CD4-positive, alpha-beta T cell (primary cell): ENCODE measurements at regions not wholly inside any gene's neighbourhood (a gene's known extent, or its start where the extent isn't known, plus 50 kb on each side); places are given as distances from the start of the nearest gene placed in this dataset.

Experiments
- ATAC-seq: fragments of 200-7000 bp; cut with Tn5 transposase; one replicate; pipeline ENCODE4 v1.10.0; 2022; ENCODE audit warnings: mild to moderate bottlenecking; ENCODE audit not compliant: poor library complexity
- CTCF ChIA-PET: fragments of 350-600 bp; sonication (Branson Sonifier 250); formaldehyde crosslinking; loops from one replicate; lab custom pipeline; 2021; ENCODE audit warnings: antibody characterized with exemption, inconsistent platforms; lab: Charles Lee
- POLR2A ChIA-PET: fragments of 350-600 bp; sonication (Branson Sonifier 250); formaldehyde crosslinking; loops from one replicate; lab custom pipeline; 2021; ENCODE audit warnings: antibody characterized with exemption, inconsistent platforms; lab: Charles Lee
- DNase-seq, 14 experiments: peaks; one replicate each; pipeline ENCODE4 v3.0.0-alpha.2; 2013 to 2020; ENCODE audit warnings: mixed read lengths in 2 of 14
- H3K27ac ChIP-seq, 2 donors: one replicate each; pipeline versions ENCODE4 v1.5.1 to v1.7.0; 2013; ENCODE audit warnings: low read length in 2 of 2, low read depth in 1 of 2, mild to moderate bottlenecking in 1 of 2
- H3K27me3 ChIP-seq, 2 experiments: 1 replicate in 1 of 2; 2 replicates in 1 of 2; pipeline versions ENCODE4 v1.6.1 to v1.7.0; 2013; ENCODE audit warnings: low read length in 2 of 2, control low read depth in 1 of 2, mild to moderate bottlenecking in 1 of 2, moderate library complexity in 1 of 2; ENCODE audit not compliant: insufficient read depth in 2 of 2, control insufficient read depth in 1 of 2
- H3K36me3 ChIP-seq: one replicate; pipeline ENCODE4 v1.6.1; 2013; ENCODE audit warnings: low read length, control low read depth; ENCODE audit not compliant: insufficient read depth
- H3K4me1 ChIP-seq: one replicate; pipeline ENCODE4 v1.6.1; 2013; ENCODE audit warnings: low read length, control low read depth; ENCODE audit not compliant: insufficient read depth
- H3K4me3 ChIP-seq: one replicate; pipeline ENCODE4 v1.5.1; 2013; ENCODE audit warnings: mild to moderate bottlenecking, low read length, moderate library complexity
- H3K9me3 ChIP-seq, 2 experiments: 1 replicate in 1 of 2; 2 replicates in 1 of 2; pipeline versions ENCODE4 v1.6.1 to v1.7.0; 2013; ENCODE audit warnings: low read length in 2 of 2, mild to moderate bottlenecking in 2 of 2, control low read depth in 1 of 2, moderate library complexity in 1 of 2; ENCODE audit not compliant: control insufficient read depth in 1 of 2, insufficient read depth in 1 of 2
- H3K27ac Mint-ChIP-seq: one replicate; pipeline ENCODE4 v1.8.0; 2020; ENCODE audit warnings: mixed read lengths
- H3K27me3 Mint-ChIP-seq: one replicate; pipeline ENCODE4 v1.8.0; 2021; ENCODE audit warnings: mixed read lengths
- H3K36me3 Mint-ChIP-seq: one replicate; pipeline ENCODE4 v1.8.0; 2021; ENCODE audit warnings: low read depth, mixed read lengths
- H3K4me1 Mint-ChIP-seq: one replicate; pipeline ENCODE4 v1.8.0; 2021; ENCODE audit warnings: low read depth, mixed read lengths
- H3K4me3 Mint-ChIP-seq: one replicate; pipeline ENCODE4 v1.8.0; 2020; ENCODE audit warnings: mild to moderate bottlenecking, mixed read lengths
- H3K9me3 Mint-ChIP-seq: one replicate; pipeline ENCODE4 v1.8.0; 2020; ENCODE audit warnings: mixed read lengths
- CTCF ChIP-seq: fragments of 200-600 bp; IDR thresholded peaks from one replicate; pipeline ENCODE4 v1.8.0; 2022; ENCODE audit warnings: antibody characterized with exemption, mild to moderate bottlenecking
- intact Hi-C, 2 experiments: fragments of 100-400 bp; cut with DNase I in 1 of 2; cut with micrococcal nuclease in 1 of 2; formaldehyde crosslinking; loops; one replicate each; pipeline versions ENCODE4 v1.15.1 to v1.9.0; 2023 to 2025; cut with DNase I, micrococcal nuclease

- ATAC-seq: no peak
- Mint-ChIP-seq H3K27ac (no peak overlapping the region), H3K9me3 (peaks cover 7% of the 10 kb centered on the region), H3K36me3 (no peaks in the 10 kb centered on the region), H3K27me3 (no peaks in the 10 kb centered on the region), H3K4me1 (no peaks in the 10 kb centered on the region), H3K4me3 (no peak overlapping the region)
- Histone ChIP-seq H3K27ac (no peak overlapping the region), H3K4me3 (no peak overlapping the region), H3K27me3 (no peaks in the 10 kb centered on the region), H3K4me1 (no peaks in the 10 kb centered on the region), H3K36me3 (no peaks in the 10 kb centered on the region), H3K9me3 (peaks cover 0 to 4% of the 10 kb centered on the region in 2 experiments)
- no peak for TF ChIP-seq CTCF
- intact Hi-C loops: no loop called here
- no peak for DNase-seq
- ChIA-PET POLR2A (no interaction called here), CTCF (no interaction called here)
Observed at GRCh38 chr10:107806026-107806425, 641.5 kb upstream of the SORCS1 start.

GRCh38 chr10:107803546-107803945 lies 639.0 kb upstream of the SORCS1 start:
- no peak for TF ChIP-seq CTCF
- POLR2A ChIA-PET: no interaction called here
- intact Hi-C loops: no loop called here
- CTCF ChIA-PET: no interaction called here
- no peak for DNase-seq
- Mint-ChIP-seq H3K27me3 (no peaks in the 10 kb centered on the region), H3K36me3 (no peaks in the 10 kb centered on the region), H3K27ac (no peak overlapping the region), H3K9me3 (peaks cover 2% of the 10 kb centered on the region), H3K4me1 (no peaks in the 10 kb centered on the region), H3K4me3 (no peak overlapping the region)
- no peaks in the 10 kb centered on the region for H3K4me1 ChIP-seq
- ATAC-seq: no peak
- H3K36me3 ChIP-seq: no peaks in the 10 kb centered on the region
- H3K9me3 ChIP-seq: no peaks in the 10 kb centered on the region
- no peak overlapping the region for H3K4me3 ChIP-seq
- H3K27me3 ChIP-seq: no peaks in the 10 kb centered on the region
- H3K27ac ChIP-seq: no peak overlapping the region

DNA sequence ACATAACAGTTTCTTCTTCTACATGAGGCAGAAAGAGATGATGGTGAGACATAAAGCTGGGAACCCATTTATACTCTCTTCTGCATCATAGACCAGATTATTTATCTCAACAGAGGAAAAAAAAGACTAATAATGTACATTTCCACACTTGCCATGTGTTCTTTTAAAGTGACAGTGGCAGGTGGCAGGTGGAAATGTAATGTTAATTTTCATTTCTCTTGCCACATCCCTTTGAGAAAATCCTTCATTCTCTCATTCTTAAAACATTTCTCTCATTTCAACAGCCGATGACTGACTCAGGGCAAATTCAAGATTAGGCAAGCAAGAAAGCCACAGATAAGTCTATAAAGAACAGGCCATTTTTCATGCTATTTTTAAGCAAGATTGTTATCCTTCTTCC lies 635.6 kb upstream of the SORCS1 start:
- ChIA-PET POLR2A (no interaction called here), CTCF (no interaction called here)
- TF ChIP-seq CTCF: no peak
- Mint-ChIP-seq H3K4me1 (no peaks in the 10 kb centered on the region), H3K27me3 (no peaks in the 10 kb centered on the region), H3K4me3 (no peak overlapping the region), H3K27ac (no peak overlapping the region), H3K9me3 (peaks cover 2% of the 10 kb centered on the region), H3K36me3 (no peaks in the 10 kb centered on the region)
- H3K27ac ChIP-seq: no peak overlapping the region
- intact Hi-C loops: no loop called here
- no peaks in the 10 kb centered on the region for H3K36me3 ChIP-seq
- DNase-seq (no peak), ATAC-seq (no peak)
- no peak overlapping the region for H3K4me3 ChIP-seq
- H3K27me3 ChIP-seq: no peaks in the 10 kb centered on the region
- H3K4me1 ChIP-seq: no peaks in the 10 kb centered on the region
- H3K9me3 ChIP-seq: no peaks in the 10 kb centered on the region
